Peyer's patch (tissue), 4 donors: ENCODE measurements at regions not wholly inside any gene's neighbourhood (a gene's known extent, or its start where the extent isn't known, plus 50 kb on each side); places are given as distances from the start of the nearest gene placed in this dataset.

Source experiments
- CTCF ChIP-seq, 6 experiments: fragments of 450-650 bp in 4 of 6; fragments of 200-600 bp in 2 of 6; sonication (generic) in 1 of 6; IDR thresholded peaks; one replicate each; pipeline ENCODE4 v1.5.1; 2017 to 2019; ENCODE audit warnings: antibody characterized with exemption in 6 of 6, mild to moderate bottlenecking in 3 of 6, moderate library complexity in 1 of 6
- POLR2A ChIP-seq, 2 donors: fragments of 450-650 bp; IDR thresholded peaks; one replicate each; pipeline ENCODE4 v1.5.1; 2017; ENCODE audit warnings: antibody characterized with exemption in 2 of 2, mild to moderate bottlenecking in 2 of 2, moderate library complexity in 2 of 2

- no peak for TF ChIP-seq CTCF (IDR thresholded peaks at IDR 0.05)
- TF ChIP-seq POLR2A (IDR thresholded peaks at IDR 0.05), result no peak
These were observed 668.2 kb upstream of the IGFBP3 start for GRCh38 chr7:46589286-46589685.
